UCSD-AML1 (cell line): ENCODE measurements at regions not wholly inside any gene's neighbourhood (a gene's known extent, or its start where the extent isn't known, plus 50 kb on each side); places are given as distances from the start of the nearest gene placed in this dataset.
"Not testable (repeated sequence)": the region's sequence is repeated elsewhere in the genome, so short reads cannot be mapped to it uniquely, and the experiment has no call there.

ENCODE experiments used
- DNase-seq: peaks from one replicate; lab custom pipeline; 2025; ENCODE audit not compliant: unreplicated experiment; lab: John Stamatoyannopoulos, UW

- no peak for DNase-seq
These were observed 192.9 kb downstream of the C12orf75 start for GRCh38 chr12:105523164-105524057.

GRCh38 chr12:105524961-105525360 lies 194.5 kb downstream of the C12orf75 start:
- no peak for DNase-seq

- DNase-seq = no peak
These were observed 203.6 kb downstream of the C12orf75 start for GRCh38 chr12:105534068-105534467.

GRCh38 chr12:105535033-105535432 lies 204.5 kb downstream of the C12orf75 start:
- DNase-seq = not testable (repeated sequence)

- DNase-seq = no peak
These were observed 208.4 kb downstream of the C12orf75 start for GRCh38 chr12:105538880-105539279.

GRCh38 chr12:105539735-105540134 lies 209.2 kb downstream of the C12orf75 start:
- DNase-seq = no peak

- DNase-seq = no peak
These were observed 217.3 kb downstream of the C12orf75 start for GRCh38 chr12:105547786-105548185.

- DNase-seq = no peak
These were observed 218.1 kb downstream of the C12orf75 start for GRCh38 chr12:105548626-105549025.

- no peak for DNase-seq
These were observed 221.6 kb downstream of the C12orf75 start for GRCh38 chr12:105552056-105552455.

- no peak for DNase-seq
These were observed 223.8 kb downstream of the C12orf75 start for GRCh38 chr12:105554223-105554678.

GRCh38 chr12:105554856-105555255 lies 224.4 kb downstream of the C12orf75 start:
- DNase-seq = no peak

GRCh38 chr12:105555556-105556295 lies 225.2 kb downstream of the C12orf75 start:
- no peak for DNase-seq

- no peak for DNase-seq
These were observed 228.8 kb downstream of the C12orf75 start for GRCh38 chr12:105559310-105559709.

GRCh38 chr12:105561546-105562198 lies 231.2 kb downstream of the C12orf75 start:
- no peak for DNase-seq

GRCh38 chr12:105562199-105562971 lies 231.9 kb downstream of the C12orf75 start:
- no peak for DNase-seq

- no peak for DNase-seq
These were observed 236.6 kb downstream of the C12orf75 start for GRCh38 chr12:105567061-105567460.

GRCh38 chr12:105569886-105570285 lies 239.4 kb downstream of the C12orf75 start:
- no peak for DNase-seq

- DNase-seq = no peak
These were observed 240.5 kb downstream of the C12orf75 start for GRCh38 chr12:105570944-105571343.

- DNase-seq = no peak
These were observed 243.1 kb downstream of the C12orf75 start for GRCh38 chr12:105573574-105573973.

- DNase-seq = no peak
These were observed 243.7 kb downstream of the C12orf75 start for GRCh38 chr12:105574056-105574715.
